ENCODE measurements at regions not wholly inside any gene's neighbourhood (a gene's known extent, or its start where the extent isn't known, plus 50 kb on each side); places are given as distances from the start of the nearest gene placed in this dataset.

- no peak for DNase-seq (ENCODE audit: low read depth)
- no peak overlapping the region for H3K4me3 ChIP-seq (ENCODE audit: low read depth, low read length)
- TF ChIP-seq POLR2A (IDR thresholded peaks at IDR 0.05; ENCODE audit: extremely low read depth, insufficient read length) (no peak), MAX (IDR thresholded peaks at IDR 0.05; ENCODE audit: low read depth, low read length) (no peak), MYC (IDR thresholded peaks at IDR 0.05; ENCODE audit: low read depth, low read length) (no peak), CTCF (IDR thresholded peaks at IDR 0.05; ENCODE audit: low read depth, low read length) (no peak)
These were observed 364.0 kb upstream of the MEIS1 start for GRCh38 chr2:66070721-66071602.

DNA sequence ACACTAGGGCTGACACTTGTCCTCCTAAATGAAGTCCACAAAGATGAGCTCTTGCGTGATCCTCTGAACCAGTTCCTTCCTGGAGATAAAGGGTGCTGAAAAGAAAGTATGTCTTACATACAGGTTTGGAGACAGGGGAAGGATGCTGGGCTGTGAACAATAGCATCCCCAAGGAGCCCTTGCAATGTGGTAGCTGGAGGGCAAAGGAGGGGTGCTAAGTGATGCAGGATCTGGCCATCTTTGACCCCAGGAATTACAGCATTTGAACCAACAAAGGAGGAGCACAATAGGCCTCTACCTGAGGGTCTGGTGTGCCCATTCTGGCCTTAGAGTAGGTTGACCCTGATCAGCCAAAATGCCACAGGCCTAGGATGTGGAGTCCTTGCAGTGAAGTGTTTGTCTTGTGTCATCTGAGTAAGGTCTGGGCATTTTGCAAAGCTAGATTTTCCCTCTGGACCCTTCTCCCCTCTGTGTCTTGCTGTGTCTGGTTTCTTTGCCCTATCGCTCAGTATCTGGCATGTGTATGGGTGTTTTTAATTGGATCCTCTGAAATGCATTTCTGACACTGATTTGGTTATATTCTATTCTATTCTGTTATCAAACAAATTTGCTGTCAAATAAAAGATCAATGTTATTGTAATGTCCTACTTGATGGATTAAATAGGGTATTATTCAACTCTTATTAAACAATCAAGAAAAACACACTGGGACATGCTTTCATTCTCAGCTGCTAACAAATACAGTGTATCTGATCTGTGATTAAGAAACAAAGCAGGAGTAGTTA is 364.8 kb upstream of the MEIS1 start:
- DNase-seq (ENCODE audit: low read depth) = no peak
- TF ChIP-seq POLR2A (IDR thresholded peaks at IDR 0.05; ENCODE audit: extremely low read depth, insufficient read length) (no peak), MYC (IDR thresholded peaks at IDR 0.05; ENCODE audit: low read depth, low read length) (no peak), MAX (IDR thresholded peaks at IDR 0.05; ENCODE audit: low read depth, low read length) (no peak), CTCF (IDR thresholded peaks at IDR 0.05; ENCODE audit: low read depth, low read length) (no peak)
- H3K4me3 ChIP-seq (ENCODE audit: low read depth, low read length) = no peak overlapping the region

DNA sequence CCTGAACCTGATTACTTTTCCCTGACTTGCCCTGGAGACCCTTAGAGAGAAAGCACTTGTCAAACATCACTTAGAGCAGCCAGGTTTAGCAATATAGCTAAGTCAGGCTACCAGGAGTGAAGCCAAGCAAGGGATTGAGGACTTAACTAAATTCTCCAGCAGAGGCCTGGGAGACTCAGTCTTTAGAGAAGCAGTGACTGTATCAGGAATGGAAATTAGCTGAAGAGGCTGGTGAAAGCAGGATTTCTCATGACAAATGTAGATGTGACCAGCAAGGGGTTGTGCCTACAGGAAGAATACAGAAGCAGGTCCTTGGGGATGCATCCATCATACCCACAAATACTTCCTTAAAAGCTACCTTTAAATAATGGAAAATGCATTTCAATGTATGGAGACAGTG is 368.9 kb upstream of the MEIS1 start:
- DNase-seq (ENCODE audit: low read depth) = no peak
- TF ChIP-seq MYC (IDR thresholded peaks at IDR 0.05; ENCODE audit: low read depth, low read length) = no peak
- no peak for TF ChIP-seq MAX (IDR thresholded peaks at IDR 0.05; ENCODE audit: low read depth, low read length)
- TF ChIP-seq POLR2A (IDR thresholded peaks at IDR 0.05; ENCODE audit: extremely low read depth, insufficient read length) = no peak
- no peak for TF ChIP-seq CTCF (IDR thresholded peaks at IDR 0.05; ENCODE audit: low read depth, low read length)
- no peak overlapping the region for H3K4me3 ChIP-seq (ENCODE audit: low read depth, low read length)

DNA sequence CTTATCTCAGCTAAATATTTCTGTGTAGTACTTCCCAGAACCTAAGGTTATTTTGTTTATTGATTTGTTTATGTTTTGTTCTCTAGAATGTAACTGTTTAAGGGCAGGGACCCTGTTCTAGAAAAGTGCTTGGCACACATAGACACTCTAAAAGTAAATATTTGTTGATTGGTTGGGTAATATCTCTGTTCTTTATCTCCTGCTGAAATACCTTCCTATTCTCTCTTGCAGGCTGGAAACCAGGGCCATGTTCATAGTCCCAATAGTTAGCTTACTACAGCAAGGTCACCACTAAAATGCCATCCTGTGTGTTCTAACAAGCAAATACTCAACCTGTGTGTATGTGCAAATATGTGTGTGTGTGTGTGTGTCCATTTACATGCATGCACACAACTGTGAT is 375.6 kb upstream of the MEIS1 start:
- no peak overlapping the region for H3K4me3 ChIP-seq (ENCODE audit: low read depth, low read length)
- no peak for DNase-seq (ENCODE audit: low read depth)
- no peak for TF ChIP-seq MAX (IDR thresholded peaks at IDR 0.05; ENCODE audit: low read depth, low read length)
- no peak for TF ChIP-seq MYC (IDR thresholded peaks at IDR 0.05; ENCODE audit: low read depth, low read length)
- no peak for TF ChIP-seq POLR2A (IDR thresholded peaks at IDR 0.05; ENCODE audit: extremely low read depth, insufficient read length)
- TF ChIP-seq CTCF (IDR thresholded peaks at IDR 0.05; ENCODE audit: low read depth, low read length) = no peak

GRCh38 chr2:66058675-66059074 is 376.2 kb upstream of the MEIS1 start:
- no peak overlapping the region for H3K4me3 ChIP-seq (ENCODE audit: low read depth, low read length)
- no peak for TF ChIP-seq CTCF (IDR thresholded peaks at IDR 0.05; ENCODE audit: low read depth, low read length)
- no peak for TF ChIP-seq MAX (IDR thresholded peaks at IDR 0.05; ENCODE audit: low read depth, low read length)
- TF ChIP-seq POLR2A (IDR thresholded peaks at IDR 0.05; ENCODE audit: extremely low read depth, insufficient read length) = no peak
- no peak for TF ChIP-seq MYC (IDR thresholded peaks at IDR 0.05; ENCODE audit: low read depth, low read length)
- no peak for DNase-seq (ENCODE audit: low read depth)

Measured in NB4 (cell line).